GM12878 (cell line): ENCODE measurements at regions not wholly inside any gene's neighbourhood (a gene's known extent, or its start where the extent isn't known, plus 50 kb on each side); places are given as distances from the start of the nearest gene placed in this dataset.

Source experiments
- ATAC-seq: fragments of 200-7000 bp; cut with Tn5 transposase; 3 replicates; pipeline ENCODE4 v1.9.1; 2020; ENCODE audit warnings: mild to moderate bottlenecking, moderate library complexity
- BruUV-seq: library from RNA; stranded (reverse); fragments of 400-500 nt; replicated peaks from 2 replicates; lab custom pipeline; 2021; lab: Mats Ljungman, UMichigan
- CTCF ChIA-PET: fragments of 300-600 bp; sonication (Branson Sonifier 250); formaldehyde crosslinking; extraction: SDS; loops from one replicate; lab custom pipeline; 2021; ENCODE audit warnings: inconsistent platforms; lab: Yijun Ruan, JAX
- POLR2A ChIA-PET: fragments of 350-600 bp; formaldehyde crosslinking; extraction: SDS; loops from one replicate; lab custom pipeline; 2021; ENCODE audit warnings: inconsistent platforms; lab: Charles Lee
- RAD21 ChIA-PET: fragments of 300-600 bp; sonication (Branson Sonifier 250); formaldehyde crosslinking; loops from one replicate; lab custom pipeline; 2023; ENCODE audit warnings: antibody characterized with exemption; ENCODE audit not compliant: unreplicated experiment; lab: Charles Lee
- SMC1A ChIA-PET: fragments of 300-600 bp; sonication (Branson Sonifier 250); formaldehyde crosslinking; loops from one replicate; lab custom pipeline; 2023; ENCODE audit not compliant: unreplicated experiment, uncharacterized antibody; lab: Charles Lee
- DNase-seq: peaks from one replicate; pipeline ENCODE4 v3.0.0-alpha.2; 2011; ENCODE audit warnings: low read depth, low spot score
- FAIRE-seq: peaks from 3 replicates; lab custom pipeline; 2011; peaks lifted over from hg19 to GRCh38; lab: Jason Lieb, UNC
- H2AFZ ChIP-seq: 2 replicates; pipeline ENCODE4 v1.6.0; 2011; ENCODE audit warnings: low read depth, low read length, control low read depth; ENCODE audit not compliant: control insufficient read depth
- H3K27ac ChIP-seq: 2 replicates; pipeline ENCODE4 v1.5.1; 2011; ENCODE audit warnings: control low read depth; ENCODE audit not compliant: control insufficient read depth, insufficient read depth
- H3K27me3 ChIP-seq, 2 experiments: replicated peaks in 1 of 2; 2 replicates each; pipeline versions ENCODE4 v1.6.0 to v1.6.1; 2011; ENCODE audit warnings: low read length in 1 of 2; ENCODE audit not compliant: control insufficient read depth in 2 of 2, insufficient read depth in 2 of 2
- H3K36me3 ChIP-seq, 2 experiments: 2 replicates each; pipeline ENCODE4 v1.5.1; 2011; ENCODE audit warnings: low read length in 1 of 2; ENCODE audit not compliant: control insufficient read depth in 2 of 2, insufficient read depth in 2 of 2
- H3K4me1 ChIP-seq: 2 replicates; pipeline ENCODE4 v1.6.1; 2011; ENCODE audit warnings: mild to moderate bottlenecking, low read length, moderate library complexity, mixed read lengths; ENCODE audit not compliant: control insufficient read depth, insufficient read depth
- H3K4me2 ChIP-seq: 2 replicates; pipeline ENCODE4 v1.6.0; 2011; ENCODE audit warnings: control low read depth; ENCODE audit not compliant: control insufficient read depth, insufficient read depth
- H3K4me3 ChIP-seq: fragments of 200-600 bp; sonication (generic); 2 replicates; pipeline ENCODE4 v1.5.1; 2016
- H3K79me2 ChIP-seq: 2 replicates; pipeline ENCODE4 v1.6.0; 2011; ENCODE audit warnings: low read length; ENCODE audit not compliant: control insufficient read depth, insufficient read depth
- H3K9ac ChIP-seq: 2 replicates; pipeline ENCODE4 v1.8.0; 2011; ENCODE audit warnings: low read length, control low read depth, mixed read lengths; ENCODE audit not compliant: control insufficient read depth, insufficient read depth
- H3K9me3 ChIP-seq: replicated peaks from 3 replicates; pipeline ENCODE4 v1.5.1; 2011; ENCODE audit warnings: mild to moderate bottlenecking, low read length; ENCODE audit not compliant: control insufficient read depth, insufficient read depth
- H4K20me1 ChIP-seq: 2 replicates; pipeline ENCODE4 v1.6.0; 2011; ENCODE audit not compliant: control insufficient read depth, insufficient read depth
- FOS ChIP-seq: IDR thresholded peaks from 3 replicates; pipeline ENCODE4 v1.6.1; 2011; ENCODE audit warnings: borderline replicate concordance; ENCODE audit not compliant: insufficient read length; ENCODE audit errors: extremely low read depth
- JUND ChIP-seq: IDR thresholded peaks from 2 replicates; pipeline ENCODE4 v1.6.1; 2012; ENCODE audit warnings: low read depth, mild to moderate bottlenecking, low read length, improper control_type of control experiment, moderate library complexity
- NR2C1 ChIP-seq: fragments of 450-650 bp; IDR thresholded peaks from 2 replicates; pipeline ENCODE4 v1.6.1; 2017; ENCODE audit warnings: antibody characterized with exemption, mild to moderate bottlenecking, moderate library complexity
- USF1 ChIP-seq: IDR thresholded peaks from 2 replicates; pipeline ENCODE4 v1.6.1; 2011; ENCODE audit warnings: borderline replicate concordance, low read depth, mild to moderate bottlenecking, moderate library complexity, mixed read lengths, low read length; ENCODE audit not compliant: insufficient read depth; ENCODE audit errors: extremely low read length
- YBX1 ChIP-seq: fragments of 450-650 bp; IDR thresholded peaks from 2 replicates; pipeline ENCODE4 v1.6.1; 2016; ENCODE audit warnings: antibody characterized with exemption
- WGBS: methylation state at CpG from one replicate; pipeline ENCODE4 v1.1.6; 2016; ENCODE audit warnings: low lambda C conversion rate; ENCODE audit not compliant: insufficient replicate concordance, insufficient coverage; ENCODE audit errors: missing lambda C conversion rate; 5-methylcytosine and 5-hydroxymethylcytosine counted together
- in situ Hi-C: fragments of 300-500 bp; cut with MboI; formaldehyde crosslinking; loops from 9 replicates; pipeline ENCODE4 v1.14.3; 2018; ENCODE audit warnings: mixed read lengths
- intact Hi-C: fragments of 100-400 bp; cut with micrococcal nuclease; formaldehyde crosslinking; loops from one replicate; pipeline ENCODE4 v1.14.2; 2022; ENCODE audit not compliant: unreplicated experiment
- TF ChIP-seq, protein P1 (sequence below): fragments of 450-650 bp; IDR thresholded peaks from 2 replicates; pipeline ENCODE4 v1.6.1; 2017; ENCODE audit warnings: mild to moderate bottlenecking, moderate library complexity
- TF ChIP-seq, protein P2 (sequence below): IDR thresholded peaks from 2 replicates; pipeline ENCODE4 v1.6.1; 2011; ENCODE audit warnings: low read depth, mild to moderate bottlenecking, low read length, moderate library complexity, borderline replicate concordance; ENCODE audit errors: extremely low read depth
- TF ChIP-seq, protein P3 (sequence below): IDR thresholded peaks from 2 replicates; pipeline ENCODE4 v1.6.1; 2011; ENCODE audit warnings: borderline replicate concordance, low read depth, mild to moderate bottlenecking, moderate library complexity, low read length; ENCODE audit not compliant: insufficient read depth, poor library complexity, severe bottlenecking

- intact Hi-C loops (no loop called here), in situ Hi-C loops (no loop called here)
- DNase-seq (no peak), FAIRE-seq (no peak), ATAC-seq (no peak)
- 0% methylated on average over 5 of the region's 5 CpGs for WGBS
- no peak overlapping the region for H3K4me2 ChIP-seq
- no peaks in the 10 kb centered on the region for H3K9me3 ChIP-seq
- ChIA-PET POLR2A (no interaction called here), CTCF (interaction anchor here (1.1 kb wide), 1 partner anchor 14 kb away, joined by 4 read pairs; no protein-coding TSS in a partner anchor), RAD21 (no interaction called here), SMC1A (no interaction called here)
- no peak overlapping the region for H2AFZ ChIP-seq
- H3K9ac ChIP-seq = no peak overlapping the region
- TF ChIP-seq, protein P1, sequence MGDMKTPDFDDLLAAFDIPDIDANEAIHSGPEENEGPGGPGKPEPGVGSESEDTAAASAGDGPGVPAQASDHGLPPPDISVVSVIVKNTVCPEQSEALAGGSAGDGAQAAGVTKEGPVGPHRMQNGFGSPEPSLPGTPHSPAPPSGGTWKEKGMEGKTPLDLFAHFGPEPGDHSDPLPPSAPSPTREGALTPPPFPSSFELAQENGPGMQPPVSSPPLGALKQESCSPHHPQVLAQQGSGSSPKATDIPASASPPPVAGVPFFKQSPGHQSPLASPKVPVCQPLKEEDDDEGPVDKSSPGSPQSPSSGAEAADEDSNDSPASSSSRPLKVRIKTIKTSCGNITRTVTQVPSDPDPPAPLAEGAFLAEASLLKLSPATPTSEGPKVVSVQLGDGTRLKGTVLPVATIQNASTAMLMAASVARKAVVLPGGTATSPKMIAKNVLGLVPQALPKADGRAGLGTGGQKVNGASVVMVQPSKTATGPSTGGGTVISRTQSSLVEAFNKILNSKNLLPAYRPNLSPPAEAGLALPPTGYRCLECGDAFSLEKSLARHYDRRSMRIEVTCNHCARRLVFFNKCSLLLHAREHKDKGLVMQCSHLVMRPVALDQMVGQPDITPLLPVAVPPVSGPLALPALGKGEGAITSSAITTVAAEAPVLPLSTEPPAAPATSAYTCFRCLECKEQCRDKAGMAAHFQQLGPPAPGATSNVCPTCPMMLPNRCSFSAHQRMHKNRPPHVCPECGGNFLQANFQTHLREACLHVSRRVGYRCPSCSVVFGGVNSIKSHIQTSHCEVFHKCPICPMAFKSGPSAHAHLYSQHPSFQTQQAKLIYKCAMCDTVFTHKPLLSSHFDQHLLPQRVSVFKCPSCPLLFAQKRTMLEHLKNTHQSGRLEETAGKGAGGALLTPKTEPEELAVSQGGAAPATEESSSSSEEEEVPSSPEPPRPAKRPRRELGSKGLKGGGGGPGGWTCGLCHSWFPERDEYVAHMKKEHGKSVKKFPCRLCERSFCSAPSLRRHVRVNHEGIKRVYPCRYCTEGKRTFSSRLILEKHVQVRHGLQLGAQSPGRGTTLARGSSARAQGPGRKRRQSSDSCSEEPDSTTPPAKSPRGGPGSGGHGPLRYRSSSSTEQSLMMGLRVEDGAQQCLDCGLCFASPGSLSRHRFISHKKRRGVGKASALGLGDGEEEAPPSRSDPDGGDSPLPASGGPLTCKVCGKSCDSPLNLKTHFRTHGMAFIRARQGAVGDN = no peak
- TF ChIP-seq, protein P2, sequence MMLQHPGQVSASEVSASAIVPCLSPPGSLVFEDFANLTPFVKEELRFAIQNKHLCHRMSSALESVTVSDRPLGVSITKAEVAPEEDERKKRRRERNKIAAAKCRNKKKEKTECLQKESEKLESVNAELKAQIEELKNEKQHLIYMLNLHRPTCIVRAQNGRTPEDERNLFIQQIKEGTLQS = no peak
- no peak for TF ChIP-seq FOS
- no peak for TF ChIP-seq USF1
- no peak for TF ChIP-seq YBX1
- TF ChIP-seq NR2C1 = no peak
- TF ChIP-seq, protein P3, sequence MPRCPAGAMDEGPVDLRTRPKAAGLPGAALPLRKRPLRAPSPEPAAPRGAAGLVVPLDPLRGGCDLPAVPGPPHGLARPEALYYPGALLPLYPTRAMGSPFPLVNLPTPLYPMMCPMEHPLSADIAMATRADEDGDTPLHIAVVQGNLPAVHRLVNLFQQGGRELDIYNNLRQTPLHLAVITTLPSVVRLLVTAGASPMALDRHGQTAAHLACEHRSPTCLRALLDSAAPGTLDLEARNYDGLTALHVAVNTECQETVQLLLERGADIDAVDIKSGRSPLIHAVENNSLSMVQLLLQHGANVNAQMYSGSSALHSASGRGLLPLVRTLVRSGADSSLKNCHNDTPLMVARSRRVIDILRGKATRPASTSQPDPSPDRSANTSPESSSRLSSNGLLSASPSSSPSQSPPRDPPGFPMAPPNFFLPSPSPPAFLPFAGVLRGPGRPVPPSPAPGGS = no peak
- no peak for TF ChIP-seq JUND
- no peak overlapping the region for H3K4me3 ChIP-seq
- no peak overlapping the region for H3K27ac ChIP-seq
- no TSS peak for BruUV-seq
- no peaks in the 10 kb centered on the region for H3K36me3 ChIP-seq
- H3K27me3 ChIP-seq = peaks cover 0 to 2% of the 10 kb centered on the region in 2 experiments; a peak in 3 of 4 replicates
- H3K4me1 ChIP-seq = no peaks in the 10 kb centered on the region
- no peaks in the 10 kb centered on the region for H4K20me1 ChIP-seq
- H3K79me2 ChIP-seq = no peaks in the 10 kb centered on the region
Observed at GRCh38 chr1:47644212-47644573, 206.3 kb downstream of the FOXD2 start.
